HK-2 (cell line): ENCODE measurements at regions not wholly inside any gene's neighbourhood (a gene's known extent, or its start where the extent isn't known, plus 50 kb on each side); places are given as distances from the start of the nearest gene placed in this dataset.

Experiments
- DNase-seq: peaks from one replicate; pipeline ENCODE4 v3.0.0-alpha.2; 2018; ENCODE audit not compliant: unreplicated experiment

DNA sequence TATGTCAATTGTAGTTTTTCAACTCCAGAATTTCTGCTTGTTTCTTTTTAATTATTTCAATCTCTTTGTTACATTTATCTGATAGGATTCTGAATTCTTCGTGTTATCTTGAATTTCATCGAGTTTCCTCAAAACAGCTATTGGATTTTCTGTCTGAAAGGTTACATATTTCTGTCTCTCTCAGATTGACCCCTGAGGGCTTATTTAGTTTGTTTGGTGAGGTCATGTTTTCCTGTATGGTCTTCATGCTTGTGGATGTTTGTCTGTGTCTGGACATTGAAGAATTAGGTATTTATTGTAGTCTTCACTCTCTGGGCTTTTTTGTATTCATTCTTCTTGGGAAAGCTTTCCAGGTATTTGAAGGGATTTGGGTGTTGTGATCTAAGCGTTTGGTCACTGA, 85.6 kb downstream of the SNAPC1 start:
- no peak for DNase-seq

DNA sequence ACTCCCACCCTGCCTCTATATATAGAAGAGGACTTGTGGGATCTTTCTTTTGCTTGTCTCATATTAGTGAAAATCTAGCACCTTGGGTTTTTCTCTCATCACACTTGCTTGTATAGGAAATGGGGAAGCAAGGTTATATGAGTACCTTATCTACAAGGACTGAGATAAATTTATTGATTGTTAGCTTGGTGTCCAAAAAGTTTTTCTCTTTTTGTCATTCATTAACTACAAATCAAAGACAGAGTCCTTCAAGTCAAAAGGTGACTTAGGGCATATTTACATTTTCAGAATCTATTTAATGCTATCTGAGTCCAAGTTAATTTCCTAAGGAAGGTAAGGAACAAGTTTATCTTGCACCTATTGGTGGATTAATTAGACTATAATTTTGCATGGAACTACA, 92.7 kb downstream of the SNAPC1 start:
- no peak for DNase-seq

DNA sequence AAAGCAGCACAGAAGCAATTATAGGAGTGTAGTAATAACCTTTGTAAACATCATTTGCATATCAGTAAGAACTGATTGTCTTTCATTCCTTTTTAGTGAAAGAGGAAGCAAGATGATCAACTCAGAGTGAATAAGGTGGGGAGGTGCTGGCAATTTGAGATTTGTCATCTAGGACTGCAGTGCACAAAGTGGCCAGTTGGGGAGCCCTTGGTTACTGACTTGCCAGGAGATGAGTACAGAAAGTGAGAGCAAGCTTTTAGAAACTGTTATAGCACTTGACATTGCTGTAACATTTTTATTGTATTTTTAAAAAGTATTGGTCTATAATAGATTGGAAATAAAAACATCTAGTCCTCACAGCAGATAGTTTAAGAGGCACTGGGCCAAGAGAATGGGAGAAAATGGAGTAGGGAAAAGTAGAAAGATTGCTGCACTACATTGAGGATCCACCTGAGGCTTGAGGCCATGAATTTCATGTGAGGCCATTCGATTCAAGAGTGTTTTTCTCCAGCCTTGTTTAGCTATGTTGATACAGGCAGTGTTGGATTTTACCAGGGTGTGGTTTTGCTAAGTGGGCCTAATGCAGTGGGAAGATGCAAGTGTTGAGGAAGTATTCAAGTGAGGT, 98.2 kb downstream of the SNAPC1 start:
- DNase-seq: peak; percentile 36

DNA sequence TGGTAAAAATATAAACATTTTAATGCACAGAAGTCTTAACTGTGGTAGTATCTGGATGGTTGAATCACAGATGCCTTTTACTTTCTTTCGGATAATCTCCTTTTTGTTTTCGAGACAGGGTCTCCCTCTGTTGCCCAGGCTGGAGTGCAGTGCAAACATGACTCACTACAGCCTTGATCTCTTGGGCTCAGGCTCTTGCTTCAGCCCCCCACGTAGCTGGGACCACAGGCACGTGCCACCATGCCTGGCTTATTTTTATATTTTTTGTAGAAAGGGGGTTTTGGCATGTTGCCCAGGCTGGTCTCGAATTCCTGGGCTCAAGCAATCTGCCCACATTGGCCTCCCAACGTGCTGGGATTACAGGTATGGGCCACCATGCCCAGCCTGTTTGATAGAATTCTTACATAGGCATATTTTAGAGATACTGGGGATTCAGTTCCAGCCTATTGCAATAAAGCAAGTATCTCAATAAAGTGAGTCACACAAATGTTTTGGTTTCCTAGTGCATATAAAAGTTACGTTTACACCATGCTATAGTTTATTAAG, 99.2 kb downstream of the SNAPC1 start:
- DNase-seq: peak; percentile 21

DNA sequence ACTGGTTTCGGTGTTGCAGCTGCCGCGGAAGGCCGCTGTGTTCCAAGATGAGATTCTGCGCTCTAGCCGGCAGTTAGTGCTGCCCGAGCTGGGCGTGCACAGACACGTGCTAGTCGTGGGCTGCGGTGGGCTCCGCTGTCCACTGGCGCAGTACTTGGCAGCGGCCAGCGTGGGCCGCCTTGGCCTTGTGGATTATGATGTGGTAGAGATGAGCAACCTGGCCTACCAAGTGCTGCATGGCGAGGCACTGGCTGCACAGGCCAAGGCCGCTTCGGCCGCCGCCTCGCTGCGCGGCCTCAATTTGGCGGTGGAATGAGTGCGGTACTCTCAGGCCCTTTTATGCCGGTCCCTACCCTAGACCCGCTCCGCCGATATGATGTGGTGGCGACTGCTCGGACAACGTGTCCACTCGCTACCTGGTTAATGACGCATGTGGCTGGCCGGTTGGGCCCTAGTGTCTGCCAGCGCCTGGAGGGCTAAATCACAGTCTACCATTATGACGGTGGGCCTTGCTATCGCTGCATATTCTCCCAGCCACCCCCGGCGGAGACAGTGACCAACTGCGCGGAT, 102.2 kb downstream of the SNAPC1 start:
- DNase-seq: no peak

DNA sequence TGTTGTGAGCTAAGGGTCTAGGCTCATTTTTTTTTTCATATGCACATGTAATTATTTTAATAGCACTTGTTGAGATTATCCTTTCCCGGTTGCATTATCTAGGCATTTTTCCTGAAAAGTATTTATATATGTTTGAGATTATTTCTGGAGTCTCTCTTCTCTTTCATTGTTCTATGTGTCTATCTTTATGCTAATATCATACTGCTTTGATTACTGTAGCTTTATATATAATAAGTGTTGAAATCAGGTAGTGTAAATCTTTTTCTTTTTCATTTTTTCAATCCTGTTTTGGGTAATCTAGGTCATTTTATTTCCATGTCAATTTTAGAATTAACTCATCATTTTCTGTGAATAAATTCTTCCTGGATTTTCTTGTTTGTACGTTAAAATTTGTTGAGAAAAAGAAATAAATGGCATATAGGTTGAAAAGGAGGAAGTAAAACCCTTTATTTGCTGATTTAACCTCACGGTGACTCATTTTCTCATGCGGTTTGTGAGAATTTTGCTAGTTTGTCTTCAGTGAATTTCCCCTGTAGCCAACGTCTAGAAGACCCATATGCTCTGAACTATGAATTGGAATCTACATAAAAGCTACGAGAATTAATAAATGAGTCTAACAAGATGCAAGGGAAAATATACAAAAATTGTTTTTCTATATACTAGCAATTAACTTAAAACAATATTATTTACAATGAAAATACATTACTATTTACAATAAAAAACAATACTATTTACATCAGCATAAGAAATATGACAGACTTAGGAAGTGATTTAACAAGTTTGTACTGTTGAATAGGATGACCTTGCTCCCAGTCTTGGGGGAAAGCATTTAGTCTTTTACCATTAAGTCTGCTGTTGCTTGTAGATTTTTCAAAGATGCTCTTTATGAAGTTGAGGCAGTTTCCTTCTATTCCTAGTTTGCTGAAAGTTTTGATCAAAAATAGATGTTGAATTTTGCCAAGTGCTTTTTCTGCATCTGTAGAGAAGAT, 105.0 kb downstream of the SNAPC1 start:
- no peak for DNase-seq

DNA sequence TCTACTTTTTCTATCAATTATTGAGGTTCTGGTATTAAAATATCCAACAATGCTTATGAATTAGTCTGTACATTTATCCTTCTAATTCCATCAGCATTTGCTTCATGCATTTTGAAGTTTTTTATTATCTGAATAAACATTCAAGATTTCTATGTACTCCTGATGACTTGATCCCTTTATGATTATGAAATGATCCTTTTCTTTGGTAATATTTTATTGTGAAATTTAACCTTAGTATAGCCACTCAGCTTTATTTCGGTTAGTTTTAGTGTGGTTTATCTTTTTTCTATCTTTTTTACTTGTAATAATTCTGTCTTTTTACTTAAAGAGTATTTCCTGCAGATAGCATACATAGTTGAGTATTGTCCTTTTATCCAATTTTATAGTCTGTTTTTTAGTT, 106.6 kb downstream of the SNAPC1 start:
- no peak for DNase-seq

DNA sequence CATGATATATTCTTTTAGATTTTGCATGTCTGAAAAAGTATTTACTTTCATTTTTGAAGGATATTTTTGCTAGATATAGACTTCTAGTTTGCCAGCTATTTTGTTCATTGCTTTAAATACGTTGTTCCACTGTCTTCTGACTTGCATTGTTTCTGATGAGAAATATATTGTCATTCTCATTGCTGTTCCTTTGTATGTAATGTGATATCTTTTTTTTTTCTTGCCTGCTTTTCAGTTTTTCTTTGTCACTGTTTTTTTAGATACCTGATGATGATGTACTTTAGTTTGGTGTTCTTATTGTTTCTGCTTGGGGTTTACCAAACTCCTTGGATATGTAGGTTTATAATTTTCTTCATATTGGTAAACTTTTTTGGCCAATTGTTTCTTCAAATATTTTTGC, 107.9 kb downstream of the SNAPC1 start:
- no peak for DNase-seq

DNA sequence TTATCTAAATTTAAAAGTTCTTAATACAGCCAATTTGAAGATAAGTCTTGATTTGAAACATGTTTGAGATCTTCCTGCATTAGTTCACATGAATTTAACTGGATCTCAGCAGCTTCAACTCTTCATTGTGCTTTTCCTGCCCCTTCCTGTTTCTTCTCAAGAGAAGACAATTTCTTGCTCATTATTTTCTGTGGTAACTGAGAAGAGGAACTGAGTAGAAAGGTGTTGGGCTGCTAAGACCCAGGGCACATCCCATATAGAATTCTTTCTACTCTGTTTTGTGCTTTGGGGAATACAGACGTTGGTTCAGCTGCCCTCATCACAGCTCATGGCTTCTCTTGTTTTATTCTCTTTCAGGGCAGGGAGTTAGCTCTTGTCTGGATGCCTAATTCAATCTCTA, 110.2 kb downstream of the SNAPC1 start:
- DNase-seq: no peak

DNA sequence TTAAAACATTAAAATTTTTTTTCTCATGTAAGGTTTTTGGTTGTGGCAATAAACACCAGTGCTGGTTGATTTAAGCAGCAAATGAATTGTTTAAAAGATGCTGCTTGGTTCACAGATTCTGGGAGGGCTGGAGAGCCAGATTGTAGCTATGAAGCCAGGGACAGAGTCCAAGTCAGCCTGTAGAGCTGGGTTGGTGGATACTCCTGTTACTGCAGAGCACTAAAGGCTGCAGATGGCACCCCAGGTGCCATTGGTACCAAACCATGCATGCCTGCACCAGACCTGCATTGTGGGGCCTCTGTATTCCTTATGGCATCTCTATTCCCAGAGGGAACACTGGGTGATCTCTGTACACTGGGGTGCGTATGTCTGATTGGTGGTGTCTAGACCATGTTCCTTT, 113.3 kb downstream of the SNAPC1 start:
- DNase-seq: no peak

DNA sequence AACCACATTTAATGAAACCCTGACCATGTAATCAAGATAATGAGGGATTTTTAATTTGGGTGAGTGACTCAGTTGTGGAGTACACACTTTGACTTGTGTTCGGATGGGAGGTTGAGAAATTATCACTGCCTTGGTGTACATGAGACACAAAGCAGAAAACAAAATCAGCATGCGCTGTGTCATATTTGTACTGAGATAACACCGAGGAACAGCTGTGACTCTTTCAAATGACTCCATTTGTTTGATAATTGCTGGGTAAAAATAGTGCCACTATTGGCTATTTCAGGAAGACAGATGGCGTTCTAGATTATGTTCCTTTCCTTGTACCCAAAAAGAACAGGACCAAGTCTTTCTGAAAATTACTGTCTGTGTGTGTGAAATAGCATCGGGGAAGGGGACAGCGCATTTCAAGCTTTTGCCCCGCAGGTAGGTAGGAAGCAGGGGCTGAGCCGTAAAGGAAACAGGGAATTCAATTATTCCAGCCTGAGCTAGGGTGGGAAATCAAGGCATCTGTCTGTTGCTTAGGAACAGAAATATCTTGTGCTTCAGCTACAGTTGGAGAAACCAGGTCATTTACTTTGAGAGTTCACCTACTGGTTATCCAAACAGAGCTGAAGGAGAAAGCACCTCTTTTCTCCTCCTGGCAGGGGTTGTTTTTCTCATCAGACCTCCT, 114.3 kb downstream of the SNAPC1 start:
- DNase-seq: no peak

DNA sequence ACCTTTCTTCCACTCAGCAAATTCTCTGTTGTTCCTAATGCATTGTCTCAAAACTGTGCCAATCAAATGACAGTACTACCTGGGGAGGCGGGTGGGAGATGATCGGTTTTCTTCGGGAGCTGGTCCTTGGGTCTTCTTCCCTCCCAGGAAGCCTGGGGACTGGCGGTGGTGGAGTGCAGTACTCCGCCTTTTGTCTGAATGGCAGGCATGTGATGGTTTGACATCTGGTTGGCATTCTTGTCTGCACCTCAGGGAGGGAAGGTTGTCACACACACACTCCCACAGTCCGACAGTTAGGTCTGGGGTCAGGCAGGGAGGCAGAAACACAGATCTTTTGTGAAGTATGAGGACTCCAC, 114.8 kb downstream of the SNAPC1 start:
- DNase-seq: no peak

DNA sequence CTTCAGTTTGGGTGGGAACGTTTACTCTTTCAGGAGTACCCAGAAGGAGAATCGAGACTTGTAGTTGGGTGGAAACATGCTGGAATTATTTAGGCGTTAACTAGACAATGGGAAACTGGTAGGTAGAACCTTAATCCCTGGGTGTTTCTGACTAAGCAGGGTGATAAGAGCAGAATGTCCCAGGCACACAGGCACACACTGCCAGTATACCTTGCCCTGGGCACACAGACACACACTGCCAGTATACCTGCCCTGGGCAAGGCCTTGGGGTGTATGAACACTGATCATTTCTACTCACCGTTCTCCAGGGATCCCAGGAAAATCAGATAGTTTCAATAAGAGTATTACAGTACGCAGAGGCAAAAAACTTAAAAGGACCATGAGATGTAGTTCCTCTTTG, 115.5 kb downstream of the SNAPC1 start:
- no peak for DNase-seq

DNA sequence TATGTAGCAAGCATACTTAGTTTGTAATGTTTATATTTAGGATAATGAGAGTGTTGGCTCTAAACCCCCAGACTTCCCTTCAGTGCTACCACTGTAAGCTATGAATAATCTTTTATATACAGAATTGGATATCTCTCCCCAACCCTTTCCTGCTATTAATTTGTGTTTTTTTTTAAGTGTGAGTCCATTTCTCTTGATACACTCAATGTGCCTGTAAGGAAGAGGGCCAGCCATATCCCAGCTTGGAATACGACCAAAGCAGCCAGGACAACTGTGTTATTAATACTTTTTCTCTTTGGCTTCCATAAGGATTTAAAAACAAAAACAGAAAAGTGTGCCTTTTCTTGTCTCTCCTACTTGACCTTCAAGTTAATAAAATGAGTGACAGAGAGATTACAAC, 116.7 kb downstream of the SNAPC1 start:
- no peak for DNase-seq

DNA sequence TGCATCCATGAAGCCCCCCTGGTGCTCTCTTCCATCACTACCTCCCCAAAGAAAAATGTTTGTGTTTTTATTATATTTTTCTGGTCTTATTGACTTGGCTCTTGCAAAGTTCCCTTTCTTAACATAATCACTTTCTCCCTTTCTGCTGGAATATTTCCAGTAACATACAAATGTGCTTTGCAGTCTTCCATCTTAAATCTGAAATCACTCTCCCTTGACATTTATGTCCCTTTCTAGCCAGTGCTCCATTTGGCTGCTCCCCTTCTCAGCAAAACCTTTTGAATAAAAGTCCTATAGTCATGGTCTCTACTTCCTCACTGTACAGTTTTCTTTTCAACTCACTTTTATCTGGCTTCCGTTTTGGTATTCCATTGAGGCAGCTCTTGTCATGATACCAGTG, 118.8 kb downstream of the SNAPC1 start:
- DNase-seq: no peak

DNA sequence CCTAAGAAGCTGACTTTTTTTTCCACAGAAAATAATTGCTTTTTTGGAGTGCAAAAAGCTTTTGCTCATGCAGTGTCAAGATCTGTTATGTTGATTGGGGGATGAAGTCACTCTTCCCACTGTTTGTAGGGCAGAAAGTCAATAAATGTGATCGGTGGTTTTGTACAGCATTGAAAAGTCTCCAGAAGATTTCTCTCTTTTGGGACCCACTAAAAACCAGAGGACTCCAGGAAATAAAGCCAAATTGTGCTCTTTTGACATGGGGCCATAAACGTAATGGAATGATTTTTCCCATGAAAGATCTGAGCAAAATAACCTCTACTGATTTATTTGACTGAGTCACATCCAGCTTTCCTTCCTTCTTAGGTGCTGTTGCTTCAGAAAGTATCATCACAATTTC, 122.5 kb downstream of the SNAPC1 start:
- no peak for DNase-seq

DNA sequence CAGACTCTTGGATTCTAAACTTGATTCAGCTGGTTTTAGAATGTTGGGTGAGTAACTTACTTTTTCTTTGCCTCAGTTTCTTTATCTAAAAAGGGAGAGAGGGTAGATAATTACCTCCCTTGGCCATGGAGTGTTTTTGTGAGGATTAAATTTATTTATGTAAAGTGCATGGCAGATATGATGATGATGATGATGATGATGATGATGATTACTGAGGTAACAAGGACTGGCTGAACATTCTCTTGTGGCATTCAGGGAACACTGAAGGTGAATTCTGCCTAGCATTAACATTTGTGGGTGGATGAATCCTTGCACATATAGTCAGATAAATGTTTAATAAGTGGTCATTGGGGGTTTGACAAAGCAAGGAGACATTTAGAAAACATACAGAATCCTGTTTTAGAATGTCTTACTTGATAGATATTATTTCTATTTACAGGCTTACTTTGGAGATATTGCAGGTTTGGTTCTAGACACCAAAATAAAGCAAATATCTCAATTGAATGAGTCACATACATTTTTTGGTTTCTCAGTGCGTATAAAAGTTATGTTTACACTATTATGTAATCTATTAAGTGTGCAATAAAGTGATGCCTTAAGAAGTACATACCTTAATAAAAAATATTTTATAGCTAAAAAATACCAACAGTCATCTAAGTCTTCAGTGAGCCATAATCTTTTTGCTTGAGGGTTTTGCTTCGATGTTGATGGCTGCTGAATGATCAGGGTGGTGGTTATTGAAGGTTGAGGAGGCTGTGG, 123.2 kb downstream of the SNAPC1 start:
- DNase-seq: no peak

DNA sequence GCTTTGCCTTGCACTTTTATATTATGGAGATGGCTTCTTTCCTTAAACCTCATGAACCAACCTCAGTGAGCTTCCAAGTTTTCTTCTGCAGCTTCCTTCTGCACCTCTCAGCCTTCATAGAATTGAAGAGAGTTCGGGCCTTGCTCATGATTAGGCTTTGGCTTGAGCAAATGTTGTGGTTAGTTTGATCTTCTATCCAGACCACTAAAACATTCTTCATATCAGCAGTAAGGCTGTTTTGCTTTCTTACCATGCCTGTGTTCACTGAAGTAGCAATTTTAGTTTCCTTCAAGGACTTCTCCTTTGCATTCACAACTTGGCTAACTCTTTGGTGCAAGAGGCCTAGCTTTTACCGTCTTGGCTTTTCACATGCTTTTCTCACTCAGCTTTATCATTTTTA, 125.4 kb downstream of the SNAPC1 start:
- no peak for DNase-seq

DNA sequence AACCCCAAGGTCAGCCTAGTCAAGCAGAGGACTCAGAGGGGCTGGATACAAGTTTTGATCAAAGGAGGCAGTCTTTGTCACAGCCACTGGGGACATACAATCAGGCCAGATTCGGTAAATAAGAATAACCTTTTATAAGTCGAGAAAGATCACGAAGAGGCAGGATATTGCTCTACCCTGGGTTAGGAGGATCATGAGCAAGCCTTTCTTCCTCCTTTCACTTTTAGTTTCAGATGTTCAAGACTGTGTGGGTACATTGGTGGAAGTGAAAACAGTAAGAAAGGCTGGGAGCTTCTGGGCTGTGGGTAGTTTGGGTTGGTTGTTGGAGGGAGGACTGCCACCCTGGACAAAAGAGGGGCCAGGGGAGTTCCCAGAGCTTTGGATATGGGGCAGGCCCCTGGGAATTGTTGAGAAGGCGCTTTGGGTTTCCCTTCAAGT, 127.7 kb downstream of the SNAPC1 start:
- DNase-seq: no peak

DNA sequence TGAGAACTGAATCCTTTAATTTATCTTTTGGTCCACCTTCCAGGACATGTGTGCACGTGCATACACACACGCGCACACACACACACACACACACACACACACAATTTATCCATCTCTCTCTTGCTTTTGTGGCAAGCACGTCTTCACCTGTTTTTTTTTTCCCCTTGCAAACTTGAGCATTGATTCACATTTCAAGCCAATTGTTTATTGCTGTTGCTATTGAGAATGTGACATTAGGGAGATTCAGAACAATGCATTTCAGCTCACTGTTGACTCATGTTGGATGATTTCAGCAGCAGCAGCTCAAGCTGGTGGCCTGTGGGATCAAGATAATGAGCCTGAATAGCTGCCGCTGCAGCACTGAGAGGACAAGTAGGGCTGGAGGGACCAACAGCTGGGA, 128.9 kb downstream of the SNAPC1 start:
- no peak for DNase-seq

DNA sequence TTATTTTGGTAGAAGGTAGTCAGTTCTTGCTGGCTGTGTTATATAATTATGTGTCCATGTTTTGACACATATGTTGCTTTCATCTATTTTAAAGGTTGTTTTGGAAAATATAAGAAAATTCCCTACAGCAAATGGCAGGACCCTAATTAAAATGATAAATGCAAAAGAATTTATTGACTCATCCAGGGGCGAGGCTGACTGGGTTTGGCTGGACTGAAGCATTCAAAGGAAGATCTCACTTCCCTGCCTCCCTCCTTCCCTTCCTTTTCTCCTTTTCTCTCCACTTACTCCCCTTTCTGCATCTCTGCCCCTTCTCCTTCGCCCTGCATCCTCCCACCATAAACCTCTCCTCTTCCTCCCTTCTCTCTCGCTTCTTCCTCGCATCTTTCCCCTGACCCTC, 129.6 kb downstream of the SNAPC1 start:
- DNase-seq: no peak
